H9 (cell line): ENCODE measurements at regions not wholly inside any gene's neighbourhood (a gene's known extent, or its start where the extent isn't known, plus 50 kb on each side); places are given as distances from the start of the nearest gene placed in this dataset.

Source experiments
- DNase-seq: peaks from one replicate; pipeline ENCODE4 v3.0.0-alpha.2; 2017
- H2AFZ ChIP-seq: one replicate; pipeline ENCODE4 v1.6.1; 2013; ENCODE audit warnings: mild to moderate bottlenecking, low read length, control low read depth, moderate library complexity
- H2AK5ac ChIP-seq: 2 replicates; pipeline ENCODE4 v1.6.1; 2013; ENCODE audit warnings: low read length, control low read depth, mixed read lengths; ENCODE audit not compliant: insufficient read length
- H2BK120ac ChIP-seq: one replicate; pipeline ENCODE4 v1.6.1; 2013; ENCODE audit warnings: low read depth, mild to moderate bottlenecking, low read length, control low read depth, inconsistent platforms; ENCODE audit not compliant: poor library complexity, severe bottlenecking
- H2BK12ac ChIP-seq: 2 replicates; pipeline ENCODE4 v1.6.1; 2013; ENCODE audit warnings: low read length, control low read depth, mixed read lengths, low read depth; ENCODE audit not compliant: insufficient read length
- H2BK15ac ChIP-seq: 2 replicates; pipeline ENCODE4 v1.6.1; 2013; ENCODE audit warnings: low read depth, low read length, control low read depth
- H2BK20ac ChIP-seq: one replicate; pipeline ENCODE4 v1.6.1; 2013; ENCODE audit warnings: low read depth, mild to moderate bottlenecking, low read length, control low read depth, inconsistent platforms; ENCODE audit not compliant: poor library complexity, severe bottlenecking
- H2BK5ac ChIP-seq: 2 replicates; pipeline ENCODE4 v1.6.1; 2013; ENCODE audit warnings: low read length, control low read depth, mixed read lengths; ENCODE audit not compliant: insufficient read length
- H3K14ac ChIP-seq: 2 replicates; pipeline ENCODE4 v1.6.1; 2013; ENCODE audit warnings: low read length, control low read depth; ENCODE audit not compliant: insufficient read depth
- H3K18ac ChIP-seq: 2 replicates; pipeline ENCODE4 v1.6.1; 2013; ENCODE audit warnings: low read depth, mild to moderate bottlenecking, mixed read lengths, low read length, control low read depth; ENCODE audit not compliant: insufficient read length
- H3K23ac ChIP-seq: 2 replicates; pipeline ENCODE4 v1.6.1; 2013; ENCODE audit warnings: low read length, control low read depth, mixed read lengths, low read depth; ENCODE audit not compliant: insufficient read length
- H3K23me2 ChIP-seq: 2 replicates; pipeline ENCODE4 v1.6.1; 2013; ENCODE audit warnings: low read depth, mild to moderate bottlenecking, mixed read lengths, low read length, control low read depth; ENCODE audit not compliant: insufficient read length, poor library complexity, severe bottlenecking
- H3K27ac ChIP-seq: 2 replicates; pipeline ENCODE4 v1.5.1; 2013; ENCODE audit warnings: low read length, control low read depth, mixed read lengths, low read depth; ENCODE audit not compliant: insufficient read length
- H3K27me3 ChIP-seq: 2 replicates; pipeline ENCODE4 v1.6.1; 2013; ENCODE audit warnings: low read length, control low read depth, inconsistent platforms; ENCODE audit not compliant: insufficient read depth
- H3K4ac ChIP-seq: 2 replicates; pipeline ENCODE4 v1.6.1; 2013; ENCODE audit warnings: low read depth, mild to moderate bottlenecking, control low read depth, inconsistent platforms, low read length, moderate library complexity
- H3K4me1 ChIP-seq: 2 replicates; pipeline ENCODE4 v1.6.1; 2013; ENCODE audit warnings: low read length, control low read depth, inconsistent platforms; ENCODE audit not compliant: insufficient read depth
- H3K4me2 ChIP-seq: 2 replicates; pipeline ENCODE4 v1.6.1; 2013; ENCODE audit warnings: low read length, control low read depth, mixed read lengths; ENCODE audit not compliant: insufficient read length, insufficient read depth
- H3K56ac ChIP-seq: 2 replicates; pipeline ENCODE4 v1.6.1; 2013; ENCODE audit warnings: low read depth, mild to moderate bottlenecking, mixed read lengths, low read length, control low read depth; ENCODE audit not compliant: insufficient read length
- H3K79me1 ChIP-seq: 2 replicates; pipeline ENCODE4 v1.6.1; 2013; ENCODE audit warnings: low read depth, mild to moderate bottlenecking, moderate library complexity, low read length, control low read depth, inconsistent platforms; ENCODE audit not compliant: insufficient read depth, poor library complexity, severe bottlenecking
- H3K79me2 ChIP-seq: 2 replicates; pipeline ENCODE4 v1.6.1; 2013; ENCODE audit warnings: low read length, control low read depth, inconsistent platforms; ENCODE audit not compliant: insufficient read depth
- H3K9ac ChIP-seq: 2 replicates; pipeline ENCODE4 v1.6.1; 2013; ENCODE audit warnings: low read length, control low read depth, mixed read lengths; ENCODE audit not compliant: insufficient read length; ENCODE audit errors: extremely low read depth
- H3K9me3 ChIP-seq: one replicate; pipeline ENCODE4 v1.6.1; 2013; ENCODE audit warnings: low read depth, low read length, inconsistent platforms; ENCODE audit not compliant: control insufficient read depth
- H3T11ph ChIP-seq: one replicate; pipeline ENCODE4 v1.6.1; 2013; ENCODE audit warnings: mild to moderate bottlenecking, low read length, control low read depth, inconsistent platforms
- H4K20me1 ChIP-seq: one replicate; pipeline ENCODE4 v1.6.1; 2013; ENCODE audit not compliant: control insufficient read depth, insufficient read length, insufficient read depth
- H4K5ac ChIP-seq: 2 replicates; pipeline ENCODE4 v1.6.1; 2013; ENCODE audit warnings: low read depth, mild to moderate bottlenecking, mixed read lengths, low read length, control low read depth; ENCODE audit not compliant: insufficient read length
- H4K8ac ChIP-seq: replicated peaks from 2 replicates; pipeline ENCODE4 v1.6.1; 2013; ENCODE audit warnings: low read length, control low read depth, mixed read lengths, low read depth; ENCODE audit not compliant: insufficient read length
- H4K91ac ChIP-seq: 2 replicates; pipeline ENCODE4 v1.6.1; 2013; ENCODE audit warnings: low read depth, mild to moderate bottlenecking, moderate library complexity, mixed read lengths, low read length, control low read depth; ENCODE audit not compliant: insufficient read length
- H3K27ac Mint-ChIP-seq, 3 experiments: 2 replicates in 2 of 3; 3 replicates in 1 of 3; pipeline ENCODE4 v1.8.0; 2020 to 2021; ENCODE audit warnings: mixed read lengths in 3 of 3, mild to moderate bottlenecking in 1 of 3, moderate library complexity in 1 of 3
- H3K27me3 Mint-ChIP-seq: 2 replicates; pipeline ENCODE4 v1.8.0; 2021; ENCODE audit warnings: low read depth, mild to moderate bottlenecking, moderate library complexity, mixed read lengths
- H3K36me3 Mint-ChIP-seq, 3 experiments: 2 replicates in 2 of 3; 3 replicates in 1 of 3; pipeline ENCODE4 v1.8.0; 2020 to 2021; ENCODE audit warnings: low read depth in 3 of 3, mixed read lengths in 3 of 3; ENCODE audit not compliant: insufficient read depth in 1 of 3
- H3K4me1 Mint-ChIP-seq, 2 experiments: 2 replicates each; pipeline ENCODE4 v1.8.0; 2020; ENCODE audit warnings: mixed read lengths in 2 of 2
- H3K4me3 Mint-ChIP-seq, 2 experiments: 2 replicates in 1 of 2; 3 replicates in 1 of 2; pipeline ENCODE4 v1.8.0; 2020 to 2021; ENCODE audit warnings: mild to moderate bottlenecking in 2 of 2, mixed read lengths in 2 of 2, moderate library complexity in 1 of 2
- H3K9me3 Mint-ChIP-seq, 2 experiments: 2 replicates in 1 of 2; 3 replicates in 1 of 2; pipeline ENCODE4 v1.8.0; 2020; ENCODE audit warnings: mild to moderate bottlenecking in 2 of 2, mixed read lengths in 2 of 2, moderate library complexity in 1 of 2
- CTCF ChIP-seq: fragments of 200-600 bp; sonication (generic); conservative IDR thresholded peaks from 3 replicates; pipeline ENCODE4 v1.8.0; 2021; ENCODE audit warnings: antibody characterized with exemption, mild to moderate bottlenecking
- WGBS: extraction: QIAGEN DNeasy Blood & Tissue Kit; methylation state at CpG from one replicate; pipeline ENCODE4 v1.1.7; 2013; ENCODE audit warnings: missing lambda C conversion rate, low lambda C conversion rate, mixed read lengths; ENCODE audit not compliant: insufficient read length; ENCODE audit errors: extremely low coverage; 5-methylcytosine and 5-hydroxymethylcytosine counted together

GRCh38 chr4:11777447-11777846 is 348.8 kb upstream of the HS3ST1 start:
- Histone ChIP-seq H3K9me3 (no peaks in the 10 kb centered on the region), H3K4me2 (no peak overlapping the region), H3K79me1 (no peaks in the 10 kb centered on the region), H3K27ac (no peak overlapping the region), H2BK20ac (no peak overlapping the region), H3T11ph (no peak overlapping the region), H3K27me3 (no peaks in the 10 kb centered on the region), H3K23ac (no peak overlapping the region), H2BK12ac (no peak overlapping the region), H4K5ac (no peak overlapping the region), H2BK15ac (no peak overlapping the region), H4K20me1 (no peaks in the 10 kb centered on the region), H2BK5ac (no peak overlapping the region), H3K18ac (no peak overlapping the region), H3K4me1 (no peaks in the 10 kb centered on the region), H3K14ac (no peak overlapping the region), H3K23me2 (no peaks in the 10 kb centered on the region), H2AFZ (no peak overlapping the region), H3K56ac (no peak overlapping the region), H3K9ac (no peak overlapping the region), H2BK120ac (no peak overlapping the region), H4K91ac (no peak overlapping the region), H3K79me2 (no peaks in the 10 kb centered on the region), H3K4ac (no peak overlapping the region), H4K8ac (no peak overlapping the region), H2AK5ac (no peak overlapping the region)
- H3K27ac Mint-ChIP-seq = no peak overlapping the region
- no peak for DNase-seq
- H3K4me1 Mint-ChIP-seq = no peaks in the 10 kb centered on the region
- TF ChIP-seq CTCF = no peak
- no CpG with 5 or more reads among the region's 3 CpGs for WGBS
- H3K4me3 Mint-ChIP-seq = no peak overlapping the region
- peaks cover 0 to 5% of the 10 kb centered on the region in 2 experiments; a peak in 2 of 5 replicates for H3K9me3 Mint-ChIP-seq
- peaks cover 0 to 4% (median 0%) of the 10 kb centered on the region in 3 experiments; a peak in 4 of 7 replicates for H3K36me3 Mint-ChIP-seq
- no peaks in the 10 kb centered on the region for H3K27me3 Mint-ChIP-seq
